NCI-H460 (cell line): ENCODE measurements at regions not wholly inside any gene's neighbourhood (a gene's known extent, or its start where the extent isn't known, plus 50 kb on each side); places are given as distances from the start of the nearest gene placed in this dataset.

Experiments used
- DNase-seq: peaks from one replicate; pipeline ENCODE4 v3.0.0-alpha.2; 2016; ENCODE audit warnings: low read depth; ENCODE audit errors: extremely low read depth

DNA sequence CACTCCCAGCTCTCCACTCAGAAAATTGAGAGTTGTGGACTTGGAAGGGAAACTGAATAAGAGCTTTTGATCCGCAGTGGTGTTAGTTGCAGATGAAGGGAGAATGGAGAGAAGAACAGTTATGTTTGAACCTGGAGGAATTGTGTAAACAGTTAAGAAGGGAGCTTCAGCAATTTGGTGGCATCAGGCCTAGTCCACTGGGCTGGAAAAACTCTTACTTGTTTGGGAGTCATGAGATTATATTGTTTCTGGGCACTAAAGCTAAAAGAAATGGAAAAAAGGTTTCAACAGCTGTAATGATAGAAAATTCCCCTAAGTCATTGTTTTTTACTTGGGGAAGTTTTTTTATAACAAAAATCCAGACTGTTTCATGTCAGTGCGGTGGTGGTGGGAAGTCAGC lies 256.1 kb upstream of the C1orf87 start:
- no peak for DNase-seq

DNA sequence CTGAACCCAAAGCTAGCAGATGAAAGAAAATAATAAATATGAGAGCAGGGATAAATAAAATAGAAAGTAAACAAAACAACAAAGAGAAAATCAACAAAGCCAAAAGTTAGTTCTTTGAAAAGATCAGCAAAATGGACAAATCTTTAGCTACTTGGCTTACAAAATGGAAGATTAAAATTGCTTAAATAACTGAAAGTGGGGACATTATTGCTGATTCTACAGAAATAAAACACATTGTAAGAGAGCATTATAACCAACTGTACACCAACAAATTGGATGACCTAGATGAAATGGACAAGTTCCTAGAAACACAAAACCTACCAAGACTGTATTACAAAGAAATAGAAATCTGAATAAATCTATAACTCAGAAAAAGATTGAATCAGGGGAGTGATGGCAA lies 238.3 kb upstream of the C1orf87 start:
- DNase-seq = no peak

DNA sequence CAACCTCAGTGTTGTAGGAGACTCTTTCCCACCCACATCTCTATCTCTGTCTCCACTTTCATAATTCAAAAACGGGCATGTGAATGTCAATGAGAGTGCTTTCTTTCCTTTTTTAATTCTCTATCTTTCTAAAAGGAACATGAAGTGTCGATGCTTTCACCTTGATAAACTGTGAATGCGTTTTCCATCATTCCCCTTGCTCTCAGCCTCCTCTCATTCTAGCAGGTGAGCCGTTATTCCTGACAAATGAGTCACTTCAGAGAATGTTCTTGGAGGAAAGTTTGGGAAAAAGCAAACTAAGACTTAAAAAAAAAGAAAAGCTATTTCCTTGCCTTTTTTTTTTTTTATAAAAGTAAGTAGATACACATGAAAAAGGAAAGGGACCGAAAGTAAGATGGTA lies 226.0 kb upstream of the C1orf87 start:
- no peak for DNase-seq

DNA sequence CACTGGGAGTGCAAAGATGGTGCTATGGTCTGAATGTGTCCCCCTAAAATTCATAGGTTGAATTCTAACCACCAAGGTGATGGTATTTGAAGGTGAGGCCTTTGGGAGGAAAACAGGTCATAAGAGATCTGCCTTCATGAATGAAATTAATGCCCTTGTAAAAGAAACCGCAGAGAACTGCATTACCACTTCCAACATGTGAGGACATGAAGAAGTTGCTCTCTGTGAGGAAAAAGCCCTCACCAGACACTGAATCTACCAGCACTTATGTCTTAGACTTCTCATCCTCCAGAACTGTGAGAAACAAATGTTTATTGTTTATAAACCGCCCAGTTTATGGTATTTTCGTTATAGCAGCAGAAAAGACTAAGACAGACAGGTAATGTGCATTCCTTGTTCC lies 224.7 kb upstream of the C1orf87 start:
- no peak for DNase-seq

DNA sequence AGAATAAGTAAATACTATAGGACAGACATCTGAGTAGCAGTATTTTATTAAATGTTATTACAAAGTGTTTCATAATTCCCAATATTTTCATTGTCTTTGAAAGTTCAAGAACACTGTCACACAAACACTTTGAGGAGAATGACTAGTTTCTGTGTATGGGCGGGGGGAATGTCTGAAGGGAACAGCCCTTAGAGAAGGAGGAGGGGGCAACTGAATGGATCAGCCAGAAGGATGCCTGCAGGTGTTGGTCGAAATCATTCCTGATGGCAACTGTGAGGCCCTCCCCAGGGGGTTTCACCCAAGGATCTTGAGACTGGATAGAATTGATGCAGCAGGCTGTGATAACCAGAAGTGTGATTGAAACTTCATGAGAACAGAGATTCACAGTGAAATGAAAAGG lies 223.2 kb upstream of the C1orf87 start:
- DNase-seq = no peak

DNA sequence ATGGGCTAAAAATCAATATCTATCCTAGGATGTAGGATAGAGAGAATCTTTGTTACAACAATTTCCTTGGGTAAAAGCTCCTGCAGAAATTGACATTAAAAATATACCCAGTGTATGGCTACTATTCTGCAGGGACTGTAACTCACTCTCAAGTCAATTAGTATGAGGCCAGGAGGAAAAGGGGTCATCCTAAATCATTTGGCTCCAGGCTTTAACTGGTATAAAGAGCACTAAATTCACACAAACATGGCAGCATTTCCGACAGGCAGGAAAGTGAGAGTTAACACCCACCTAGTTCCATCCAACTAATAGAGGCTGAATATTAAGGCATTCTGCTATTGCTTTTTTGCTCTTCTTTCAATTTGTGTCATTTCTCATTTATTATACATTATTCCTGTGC lies 218.6 kb upstream of the C1orf87 start:
- DNase-seq = no peak

DNA sequence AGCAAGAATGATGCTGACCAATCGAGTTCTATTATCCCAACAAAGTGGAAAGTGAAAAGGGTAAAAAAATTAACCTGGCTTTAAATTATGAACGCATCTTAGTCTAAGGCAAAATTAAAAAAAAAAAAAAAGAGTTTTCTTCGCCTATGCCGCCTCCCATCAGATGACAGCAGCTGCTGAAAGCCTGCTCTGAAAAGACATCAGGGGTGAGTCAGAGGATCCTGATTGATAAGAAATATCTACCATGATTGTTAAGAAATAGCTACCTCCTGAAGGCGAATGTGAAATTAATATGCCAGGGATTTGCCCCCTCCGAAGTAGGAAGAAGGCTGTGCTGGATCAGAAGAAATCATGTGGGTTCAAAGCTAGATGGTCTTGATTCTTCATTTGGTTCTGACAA lies 216.8 kb upstream of the C1orf87 start:
- no peak for DNase-seq

DNA sequence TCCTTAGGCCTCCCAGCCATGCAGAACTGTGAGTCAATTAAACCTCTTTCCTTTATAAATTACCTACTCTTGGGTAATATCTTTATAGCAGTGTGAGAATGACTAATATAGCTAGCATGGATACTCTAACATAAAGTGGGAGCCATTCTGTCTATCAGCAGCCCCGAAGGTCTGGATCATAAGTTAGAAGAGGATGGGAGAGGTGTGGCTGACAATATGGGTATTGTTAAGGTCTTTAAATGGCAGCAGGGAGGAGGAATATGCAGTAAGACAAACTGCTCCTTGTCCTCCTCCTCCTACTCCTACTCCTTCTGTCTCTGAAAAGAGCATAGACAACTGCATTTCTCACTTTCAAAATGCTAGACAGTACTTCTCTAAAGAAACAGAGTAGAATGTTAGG lies 214.0 kb upstream of the C1orf87 start:
- no peak for DNase-seq

DNA sequence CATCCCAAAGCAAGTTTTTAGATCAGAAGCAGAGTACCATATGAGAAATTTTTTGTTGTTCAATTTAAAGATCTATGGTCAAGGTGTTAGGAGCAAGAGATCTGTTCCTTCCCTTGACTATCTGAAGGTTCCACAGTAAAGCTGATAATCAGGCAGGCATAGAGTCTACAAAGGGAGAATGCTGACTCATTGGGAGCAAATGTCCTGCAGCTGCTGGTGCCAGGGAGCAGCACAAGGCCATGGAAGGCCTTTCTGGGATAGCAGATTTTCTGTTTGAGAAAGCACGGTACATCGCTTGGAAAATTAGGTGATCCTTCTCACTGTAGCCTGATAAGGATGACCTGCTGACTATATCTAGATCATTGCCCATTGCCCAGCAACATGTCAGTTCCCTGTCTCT lies 210.1 kb upstream of the C1orf87 start:
- DNase-seq = no peak

DNA sequence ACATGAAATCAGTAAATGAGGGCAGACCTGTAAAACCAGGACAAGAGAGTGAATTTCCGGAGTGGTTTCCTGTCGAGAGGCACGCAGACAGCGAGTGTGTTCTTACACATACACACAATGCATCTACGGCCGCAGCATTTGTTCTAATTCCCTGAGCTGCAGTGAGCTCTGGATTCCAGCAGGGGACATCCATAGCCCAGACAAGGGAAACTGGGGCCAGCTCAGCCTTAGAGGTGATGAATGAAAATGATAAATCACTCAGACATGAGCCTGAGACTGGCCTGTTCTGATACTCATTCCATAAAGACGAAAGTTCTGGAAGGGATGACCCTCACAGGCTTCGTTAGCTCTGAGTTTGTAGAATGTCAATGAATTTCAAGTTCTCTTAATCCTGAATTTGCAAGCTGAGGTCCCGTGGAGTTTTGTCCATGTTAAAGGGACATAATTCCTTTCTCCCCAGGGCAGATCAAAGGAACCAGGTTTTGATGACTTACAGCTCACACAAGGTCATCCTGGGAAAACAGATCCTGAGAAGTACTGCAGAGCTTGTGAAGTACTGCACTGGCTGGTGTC lies 207.9 kb upstream of the C1orf87 start:
- DNase-seq = peak; percentile 75

DNA sequence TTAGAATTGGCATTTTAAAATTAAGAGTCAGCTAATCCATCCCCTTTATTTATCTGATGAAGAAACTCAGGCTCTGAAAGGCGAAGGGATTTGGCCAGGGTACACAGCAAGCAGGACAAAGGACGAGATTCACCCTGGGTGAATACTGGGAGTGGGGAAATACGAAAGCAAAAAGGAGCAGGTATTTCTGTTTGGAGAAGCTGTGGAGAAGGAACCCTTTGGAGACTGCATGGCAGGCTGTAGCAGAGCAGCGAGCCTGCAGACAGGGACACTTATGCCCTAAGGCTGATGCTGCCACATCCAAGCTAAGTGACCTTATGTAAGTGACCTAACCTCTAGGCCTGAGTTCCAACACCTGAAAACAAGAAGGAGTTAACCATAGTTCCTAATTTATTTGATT lies 207.2 kb upstream of the C1orf87 start:
- DNase-seq = no peak

DNA sequence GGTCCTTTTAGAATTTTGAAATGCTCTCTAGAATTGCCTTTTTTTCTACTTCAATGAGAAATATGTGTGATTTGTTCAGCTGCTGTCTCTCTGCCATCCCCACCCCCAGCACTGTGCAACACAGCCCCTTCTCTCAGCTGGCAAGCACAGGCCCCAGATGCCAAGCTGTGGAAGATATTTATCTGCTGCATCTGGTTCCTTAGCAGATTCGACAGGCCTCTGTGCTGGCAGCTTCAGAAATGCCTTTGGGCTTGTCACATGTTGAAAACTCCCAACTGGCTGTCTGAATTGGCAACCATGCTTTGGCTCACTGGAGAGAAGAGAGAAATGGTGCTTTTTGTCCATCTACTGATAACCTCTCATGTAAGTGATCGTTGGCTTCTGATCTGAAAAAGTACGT lies 206.7 kb upstream of the C1orf87 start:
- DNase-seq = no peak

DNA sequence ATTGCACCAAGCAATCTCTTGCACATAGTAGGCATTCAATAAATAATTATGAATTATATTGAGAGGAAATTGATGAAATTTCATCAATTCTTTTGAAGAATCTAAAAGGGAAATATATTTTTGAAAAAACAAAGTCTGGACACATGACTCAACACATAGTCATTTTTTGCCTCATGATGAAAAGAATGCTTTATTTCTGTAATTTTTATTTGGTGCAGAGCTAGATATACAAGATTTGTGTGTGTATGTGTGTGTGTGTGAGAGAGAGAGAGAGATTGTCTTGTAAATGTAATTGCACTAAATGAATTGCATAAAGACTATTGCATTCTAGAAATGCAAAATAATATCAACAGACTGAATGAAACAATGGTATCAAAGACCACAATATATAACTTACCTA lies 206.2 kb upstream of the C1orf87 start:
- DNase-seq = no peak

DNA sequence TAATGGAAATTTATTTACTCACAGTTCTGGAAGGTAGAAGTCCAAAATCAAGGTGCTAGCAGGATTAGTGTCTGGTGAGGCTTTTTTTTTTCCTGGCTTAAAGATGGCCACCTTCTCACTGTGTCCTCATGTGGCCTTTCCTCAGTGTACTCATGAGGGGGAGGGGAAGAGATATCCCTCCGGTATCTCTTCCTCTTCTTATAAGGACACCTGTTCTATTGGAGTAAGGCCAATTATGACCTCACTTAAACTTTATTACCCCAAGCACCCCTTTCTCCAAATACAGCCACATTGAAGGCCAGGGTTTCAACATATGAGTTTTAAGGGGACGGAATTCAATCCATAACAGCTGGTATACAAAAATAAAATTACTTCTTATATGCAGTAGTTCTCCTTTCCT lies 203.7 kb upstream of the C1orf87 start:
- no peak for DNase-seq

DNA sequence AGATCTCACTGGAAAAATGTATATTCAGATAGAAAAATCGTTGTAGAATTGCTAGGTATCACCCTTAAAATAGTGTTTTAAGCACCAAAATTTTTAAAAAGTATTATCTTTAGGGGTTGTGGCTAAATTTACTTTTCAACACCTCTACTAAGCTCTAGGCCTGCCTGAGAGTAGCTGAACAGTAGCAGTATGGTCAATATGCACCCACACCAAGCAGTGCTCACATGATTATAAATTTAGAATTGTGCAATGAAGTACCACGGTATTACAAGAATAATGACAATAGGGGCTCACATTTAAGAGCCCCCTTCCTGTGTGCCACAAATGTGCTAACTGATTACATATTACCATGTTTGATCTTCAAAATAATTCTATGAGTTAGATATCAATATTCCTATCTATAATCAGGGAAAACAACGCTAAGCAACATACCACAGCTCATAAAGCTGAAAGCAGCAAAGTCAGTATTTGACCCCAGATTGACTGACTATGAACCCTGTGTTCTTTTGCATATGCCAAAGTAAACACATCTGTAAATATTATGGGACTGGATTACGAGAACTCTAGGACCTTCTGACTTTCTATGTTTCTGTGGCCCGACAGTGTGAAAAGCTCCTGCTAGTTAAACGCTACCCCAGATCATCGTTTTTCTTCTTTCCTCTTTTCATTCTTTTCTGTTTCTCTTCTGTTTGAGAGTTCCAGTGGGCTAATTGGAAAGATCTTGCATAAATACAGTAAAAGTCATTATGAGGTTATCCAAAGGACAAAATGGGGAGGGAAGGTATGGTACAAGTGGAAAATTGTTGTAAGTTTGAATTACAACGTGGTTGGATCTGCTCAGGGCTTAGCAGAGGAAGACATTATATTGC lies 201.1 kb upstream of the C1orf87 start:
- no peak for DNase-seq

DNA sequence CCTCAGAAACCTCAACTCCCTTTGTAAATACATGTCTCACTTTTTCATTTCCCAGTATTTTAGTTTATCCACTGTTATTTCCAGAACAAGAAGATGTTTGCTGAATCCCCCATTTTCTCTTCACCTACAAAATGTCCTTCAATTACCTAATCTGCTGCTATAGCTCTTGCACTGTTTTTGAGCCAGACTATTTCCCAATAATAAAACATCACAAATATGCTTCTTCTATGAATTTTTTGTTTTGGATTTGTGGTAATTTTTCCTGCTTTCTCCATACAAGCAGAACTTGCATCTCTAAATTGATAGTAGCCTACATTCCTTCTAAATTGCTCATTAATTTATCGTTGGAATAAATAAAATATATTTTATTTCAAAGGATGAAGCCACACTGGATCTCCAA lies 199.6 kb upstream of the C1orf87 start:
- no peak for DNase-seq

DNA sequence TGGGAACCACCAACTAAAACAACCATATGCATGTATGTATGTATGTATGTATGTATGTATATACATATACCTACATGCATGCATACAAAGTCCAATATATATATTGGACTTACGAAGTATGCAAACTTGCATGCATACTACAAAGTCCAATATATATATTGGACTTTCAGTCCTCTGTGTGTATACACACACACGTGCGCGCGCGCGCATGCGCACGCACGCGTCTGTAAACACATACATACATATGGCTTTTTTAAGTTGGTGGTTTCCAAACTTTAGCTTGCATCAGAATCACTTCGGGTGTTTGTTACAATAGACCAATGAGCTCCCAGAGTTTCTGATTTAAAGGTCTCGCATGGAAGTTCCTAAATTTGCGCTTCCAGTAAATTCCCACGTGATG lies 197.5 kb upstream of the C1orf87 start:
- DNase-seq = no peak

DNA sequence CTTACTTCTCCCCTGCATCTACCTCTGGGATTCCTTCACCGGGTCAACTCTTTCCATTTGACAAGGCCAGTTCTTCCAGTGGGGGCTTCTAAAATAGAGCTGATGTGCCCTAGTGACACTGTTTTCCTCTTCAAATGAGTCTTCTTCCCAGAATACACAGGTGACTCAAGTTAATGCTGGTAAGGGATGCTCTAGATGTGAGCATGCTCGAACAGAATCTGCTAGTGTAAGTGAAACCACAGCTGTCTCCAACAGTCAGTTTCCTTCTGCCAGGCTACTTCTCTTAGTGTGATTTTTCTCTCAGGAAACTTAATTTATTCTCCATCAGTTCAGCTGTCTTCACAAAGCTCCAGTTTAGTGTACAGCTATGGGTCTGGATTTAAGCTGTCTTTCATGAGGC lies 194.9 kb upstream of the C1orf87 start:
- DNase-seq = no peak

DNA sequence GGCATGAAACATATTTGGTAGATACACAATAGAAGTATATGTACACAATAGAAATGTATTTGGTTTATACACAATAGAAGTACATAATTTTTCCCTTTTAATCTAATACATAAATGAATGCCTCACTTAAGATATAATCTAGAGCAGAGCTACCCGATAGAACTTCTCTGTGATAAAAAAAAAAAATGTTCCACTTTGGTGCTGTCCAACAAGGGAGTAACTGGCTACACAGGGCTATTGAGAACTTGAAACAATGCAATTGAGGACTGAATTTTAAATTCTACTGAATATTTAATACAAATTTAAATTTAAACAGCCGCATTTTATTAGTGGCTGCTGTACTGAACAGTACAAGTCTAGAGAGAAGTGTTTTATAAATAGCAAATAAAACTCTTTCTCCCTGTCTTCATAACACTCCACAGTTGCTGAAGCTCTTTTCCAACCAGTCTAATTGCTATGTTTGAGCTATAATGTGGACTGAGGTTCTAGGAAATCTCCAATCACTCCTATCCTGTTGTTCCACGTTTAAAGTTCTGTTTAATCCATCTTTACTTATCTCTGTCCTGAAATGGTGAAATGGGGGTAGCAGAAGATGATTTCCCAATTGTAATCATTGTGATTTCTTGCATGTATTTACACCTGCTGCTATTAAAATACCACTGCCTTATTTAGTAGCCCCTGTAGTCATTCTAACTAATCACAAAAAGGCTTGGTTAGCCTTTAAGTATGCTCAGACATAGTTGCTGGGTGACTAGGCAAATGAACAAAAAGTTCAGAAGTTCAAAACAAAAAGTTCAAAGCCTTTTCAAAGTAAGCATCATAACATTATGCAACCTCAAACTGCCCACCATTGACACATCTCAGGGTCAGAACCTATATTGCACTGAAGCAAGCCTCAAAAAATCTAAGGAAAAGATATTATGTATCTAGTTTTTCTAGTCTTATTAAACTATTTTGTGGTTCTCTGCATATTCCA lies 192.3 kb upstream of the C1orf87 start:
- no peak for DNase-seq

DNA sequence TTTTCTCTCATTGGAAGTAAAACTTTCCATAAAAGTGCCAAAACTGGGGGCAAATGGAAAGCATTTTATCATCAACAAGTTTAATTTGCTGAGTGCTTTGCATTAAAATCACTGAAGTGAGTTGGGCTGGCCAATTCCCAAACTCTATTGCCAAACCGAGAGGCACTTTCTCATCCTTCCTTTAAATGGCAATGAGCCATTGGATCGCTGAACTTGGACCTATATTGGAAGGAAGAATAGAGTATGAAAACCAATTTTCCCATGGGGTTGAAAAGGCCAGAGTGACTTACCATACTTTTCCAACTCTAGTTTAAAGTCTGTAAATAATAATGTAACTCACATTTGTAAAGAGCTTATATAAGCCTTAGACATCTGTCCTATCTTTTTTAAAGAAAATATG lies 189.1 kb upstream of the C1orf87 start:
- DNase-seq = no peak

DNA sequence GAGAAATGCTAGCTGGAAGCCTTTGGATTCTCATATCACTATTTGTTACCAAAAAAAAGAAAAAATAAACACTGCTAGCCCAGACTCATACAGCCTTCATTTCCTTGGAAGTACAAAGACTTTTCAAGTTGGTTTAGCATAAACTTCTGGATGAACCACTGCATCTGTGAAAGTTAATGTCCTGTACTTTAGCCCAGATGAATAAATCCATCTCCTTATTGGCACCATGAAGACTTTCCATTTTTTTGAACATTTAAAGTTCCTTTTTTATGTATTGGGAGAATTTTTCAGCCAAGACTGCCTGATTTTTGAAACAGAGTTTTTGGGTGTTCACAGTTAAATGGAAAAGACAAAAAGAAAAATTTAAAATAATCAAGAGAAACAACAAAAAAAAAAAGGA lies 184.0 kb upstream of the C1orf87 start:
- DNase-seq = no peak

DNA sequence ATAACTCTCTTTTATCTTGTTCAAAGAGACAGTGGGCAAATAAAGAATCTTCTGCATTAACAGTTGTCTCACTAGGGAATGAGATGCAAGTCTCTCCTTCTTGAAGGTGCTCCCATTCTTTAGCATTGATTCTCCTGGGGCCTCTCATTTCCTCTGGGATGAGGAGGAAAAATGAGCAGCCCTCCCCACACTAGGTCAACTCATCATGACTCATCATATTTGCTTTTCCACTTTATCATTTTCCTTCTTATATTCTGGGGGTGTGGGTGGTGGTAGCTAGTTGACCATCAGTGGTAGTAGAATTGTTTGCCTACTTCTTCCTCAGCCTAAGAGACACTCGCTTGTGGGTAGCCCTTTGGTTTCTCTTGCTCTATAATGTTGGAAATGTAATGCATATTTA lies 182.0 kb upstream of the C1orf87 start:
- DNase-seq = peak; percentile 44
